ENCODE measurements at regions not wholly inside any gene's neighbourhood (a gene's known extent, or its start where the extent isn't known, plus 50 kb on each side); places are given as distances from the start of the nearest gene placed in this dataset.

GRCh38 chr16:50964491-50964890 lies 186.6 kb downstream of the SALL1 start:
- Mint-ChIP-seq H3K9me3 (peaks cover 0 to 2% (median 0%) of the 10 kb centered on the region in 7 donors), H3K36me3 (no peaks in the 10 kb centered on the region), H3K27me3 (peaks cover 33% of the 10 kb centered on the region), H3K27ac (no peak overlapping the region), H3K4me3 (no peak overlapping the region), H3K4me1 (no peaks in the 10 kb centered on the region)
- H3K4me3 ChIP-seq (ENCODE audit: low read depth, low read length), result no peak overlapping the region
- no peaks in the 10 kb centered on the region for H3K36me3 ChIP-seq (ENCODE audit: control insufficient read depth, insufficient read depth, low read length)
- H3K27me3 ChIP-seq (ENCODE audit: control insufficient read depth, insufficient read depth, low read length), result peaks cover 4% of the 10 kb centered on the region
- no peak overlapping the region for H3K27ac ChIP-seq (ENCODE audit: insufficient read depth, low read length, poor library complexity, severe bottlenecking)
- no peak for DNase-seq
- no peaks in the 10 kb centered on the region for H3K9me3 ChIP-seq (ENCODE audit: control insufficient read depth in 2 of 2, low read length in 2 of 2)
- ATAC-seq (ENCODE audit: low read depth in 2 of 2), result no peak
- no peaks in the 10 kb centered on the region for H3K4me1 ChIP-seq (ENCODE audit: control insufficient read depth, insufficient read depth, low read length, poor library complexity, severe bottlenecking)

GRCh38 chr16:50961952-50962351 lies 189.1 kb downstream of the SALL1 start:
- Histone ChIP-seq H3K4me3 (ENCODE audit: low read depth, low read length) (no peak overlapping the region), H3K27ac (ENCODE audit: insufficient read depth, low read length, poor library complexity, severe bottlenecking) (no peak overlapping the region), H3K9me3 (ENCODE audit: control insufficient read depth in 2 of 2, low read length in 2 of 2) (no peaks in the 10 kb centered on the region), H3K4me1 (ENCODE audit: control insufficient read depth, insufficient read depth, low read length, poor library complexity, severe bottlenecking) (no peaks in the 10 kb centered on the region), H3K36me3 (ENCODE audit: control insufficient read depth, insufficient read depth, low read length) (no peaks in the 10 kb centered on the region), H3K27me3 (ENCODE audit: control insufficient read depth, insufficient read depth, low read length) (peaks cover 4% of the 10 kb centered on the region)
- Mint-ChIP-seq H3K4me1 (no peaks in the 10 kb centered on the region), H3K36me3 (no peaks in the 10 kb centered on the region), H3K27ac (no peak overlapping the region), H3K4me3 (no peak overlapping the region), H3K9me3 (peaks cover 0 to 2% (median 0%) of the 10 kb centered on the region in 7 donors), H3K27me3 (peaks cover 33% of the 10 kb centered on the region)
- DNase-seq (no peak), ATAC-seq (ENCODE audit: low read depth in 2 of 2) (no peak)

- Mint-ChIP-seq H3K27ac (no peak overlapping the region), H3K4me1 (no peaks in the 10 kb centered on the region), H3K4me3 (no peak overlapping the region), H3K9me3 (peaks cover 0 to 2% (median 0%) of the 10 kb centered on the region in 7 donors), H3K27me3 (peaks cover 28% of the 10 kb centered on the region), H3K36me3 (no peaks in the 10 kb centered on the region)
- Histone ChIP-seq H3K4me3 (ENCODE audit: low read depth, low read length) (no peak overlapping the region), H3K36me3 (ENCODE audit: control insufficient read depth, insufficient read depth, low read length) (no peaks in the 10 kb centered on the region), H3K27me3 (ENCODE audit: control insufficient read depth, insufficient read depth, low read length) (peaks cover 4% of the 10 kb centered on the region), H3K4me1 (ENCODE audit: control insufficient read depth, insufficient read depth, low read length, poor library complexity, severe bottlenecking) (no peaks in the 10 kb centered on the region), H3K27ac (ENCODE audit: insufficient read depth, low read length, poor library complexity, severe bottlenecking) (no peak overlapping the region), H3K9me3 (ENCODE audit: control insufficient read depth in 2 of 2, low read length in 2 of 2) (no peaks in the 10 kb centered on the region)
- DNase-seq, result no peak
- no peak for ATAC-seq (ENCODE audit: low read depth in 2 of 2)
Observed at GRCh38 chr16:50960517-50961202, 190.4 kb downstream of the SALL1 start.

- no peaks in the 10 kb centered on the region for H3K36me3 Mint-ChIP-seq
- H3K4me1 Mint-ChIP-seq, result no peaks in the 10 kb centered on the region
- no peaks in the 10 kb centered on the region for H3K9me3 ChIP-seq (ENCODE audit: control insufficient read depth in 2 of 2, low read length in 2 of 2)
- ATAC-seq (ENCODE audit: low read depth in 2 of 2) (no peak), DNase-seq (no peak)
- peaks cover 0 to 3% (median 0%) of the 10 kb centered on the region in 7 donors for H3K9me3 Mint-ChIP-seq
- H3K27me3 ChIP-seq (ENCODE audit: control insufficient read depth, insufficient read depth, low read length), result no peaks in the 10 kb centered on the region
- H3K4me1 ChIP-seq (ENCODE audit: control insufficient read depth, insufficient read depth, low read length, poor library complexity, severe bottlenecking), result no peaks in the 10 kb centered on the region
- H3K4me3 Mint-ChIP-seq, result no peak overlapping the region
- H3K27me3 Mint-ChIP-seq, result peaks cover 6% of the 10 kb centered on the region
- no peak overlapping the region for H3K27ac Mint-ChIP-seq
- no peak overlapping the region for H3K4me3 ChIP-seq (ENCODE audit: low read depth, low read length)
- no peak overlapping the region for H3K27ac ChIP-seq (ENCODE audit: insufficient read depth, low read length, poor library complexity, severe bottlenecking)
- no peaks in the 10 kb centered on the region for H3K36me3 ChIP-seq (ENCODE audit: control insufficient read depth, insufficient read depth, low read length)
Observed at GRCh38 chr16:50957056-50957455, 194.0 kb downstream of the SALL1 start.

GRCh38 chr16:50956637-50957036 lies 194.4 kb downstream of the SALL1 start:
- DNase-seq, result no peak
- Histone ChIP-seq H3K4me3 (ENCODE audit: low read depth, low read length) (no peak overlapping the region), H3K36me3 (ENCODE audit: control insufficient read depth, insufficient read depth, low read length) (no peaks in the 10 kb centered on the region), H3K4me1 (ENCODE audit: control insufficient read depth, insufficient read depth, low read length, poor library complexity, severe bottlenecking) (no peaks in the 10 kb centered on the region), H3K27ac (ENCODE audit: insufficient read depth, low read length, poor library complexity, severe bottlenecking) (no peak overlapping the region), H3K27me3 (ENCODE audit: control insufficient read depth, insufficient read depth, low read length) (no peaks in the 10 kb centered on the region), H3K9me3 (ENCODE audit: control insufficient read depth in 2 of 2, low read length in 2 of 2) (no peaks in the 10 kb centered on the region)
- ATAC-seq (ENCODE audit: low read depth in 2 of 2), result no peak
- H3K4me1 Mint-ChIP-seq, result no peaks in the 10 kb centered on the region
- H3K4me3 Mint-ChIP-seq, result no peak overlapping the region
- peaks cover 0 to 3% (median 0%) of the 10 kb centered on the region in 7 donors for H3K9me3 Mint-ChIP-seq
- H3K36me3 Mint-ChIP-seq, result no peaks in the 10 kb centered on the region
- no peak overlapping the region for H3K27ac Mint-ChIP-seq
- H3K27me3 Mint-ChIP-seq, result peaks cover 6% of the 10 kb centered on the region

- ATAC-seq (ENCODE audit: low read depth in 2 of 2), result no peak
- H3K36me3 Mint-ChIP-seq, result no peaks in the 10 kb centered on the region
Observed at GRCh38 chr16:50955311-50955710, 195.8 kb downstream of the SALL1 start.

GRCh38 chr16:50954469-50954868 lies 196.6 kb downstream of the SALL1 start:
- Histone ChIP-seq H3K27ac (ENCODE audit: insufficient read depth, low read length, poor library complexity, severe bottlenecking) (no peak overlapping the region), H3K27me3 (ENCODE audit: control insufficient read depth, insufficient read depth, low read length) (no peaks in the 10 kb centered on the region), H3K9me3 (ENCODE audit: control insufficient read depth in 2 of 2, low read length in 2 of 2) (no peaks in the 10 kb centered on the region), H3K4me3 (ENCODE audit: low read depth, low read length) (no peak overlapping the region), H3K4me1 (ENCODE audit: control insufficient read depth, insufficient read depth, low read length, poor library complexity, severe bottlenecking) (no peaks in the 10 kb centered on the region), H3K36me3 (ENCODE audit: control insufficient read depth, insufficient read depth, low read length) (no peaks in the 10 kb centered on the region)
- Mint-ChIP-seq H3K4me3 (no peak overlapping the region), H3K4me1 (no peaks in the 10 kb centered on the region), H3K27me3 (peaks cover 5% of the 10 kb centered on the region), H3K9me3 (peaks cover 0 to 3% (median 0%) of the 10 kb centered on the region in 7 donors), H3K27ac (no peak overlapping the region), H3K36me3 (no peaks in the 10 kb centered on the region)
- ATAC-seq (ENCODE audit: low read depth in 2 of 2), result no peak
- no peak for DNase-seq

More at GRCh38 chr16:50955311-50955710, 195.8 kb downstream of the SALL1 start:
- H3K4me3 ChIP-seq (ENCODE audit: low read depth, low read length), result no peak overlapping the region
- no peaks in the 10 kb centered on the region for H3K4me1 ChIP-seq (ENCODE audit: control insufficient read depth, insufficient read depth, low read length, poor library complexity, severe bottlenecking)
- Mint-ChIP-seq H3K27me3 (peaks cover 5% of the 10 kb centered on the region), H3K27ac (no peak overlapping the region), H3K4me1 (no peaks in the 10 kb centered on the region), H3K9me3 (peaks cover 0 to 3% (median 0%) of the 10 kb centered on the region in 7 donors), H3K4me3 (no peak overlapping the region)
- H3K27ac ChIP-seq (ENCODE audit: insufficient read depth, low read length, poor library complexity, severe bottlenecking), result no peak overlapping the region
- H3K27me3 ChIP-seq (ENCODE audit: control insufficient read depth, insufficient read depth, low read length), result no peaks in the 10 kb centered on the region
- H3K9me3 ChIP-seq (ENCODE audit: control insufficient read depth in 2 of 2, low read length in 2 of 2), result no peaks in the 10 kb centered on the region
- no peak for DNase-seq
- no peaks in the 10 kb centered on the region for H3K36me3 ChIP-seq (ENCODE audit: control insufficient read depth, insufficient read depth, low read length)

GRCh38 chr16:50953290-50953689 lies 197.8 kb downstream of the SALL1 start:
- Histone ChIP-seq H3K4me3 (ENCODE audit: low read depth, low read length) (no peak overlapping the region), H3K4me1 (ENCODE audit: control insufficient read depth, insufficient read depth, low read length, poor library complexity, severe bottlenecking) (no peaks in the 10 kb centered on the region), H3K27ac (ENCODE audit: insufficient read depth, low read length, poor library complexity, severe bottlenecking) (no peak overlapping the region), H3K27me3 (ENCODE audit: control insufficient read depth, insufficient read depth, low read length) (no peaks in the 10 kb centered on the region), H3K36me3 (ENCODE audit: control insufficient read depth, insufficient read depth, low read length) (no peaks in the 10 kb centered on the region), H3K9me3 (ENCODE audit: control insufficient read depth in 2 of 2, low read length in 2 of 2) (no peaks in the 10 kb centered on the region)
- ATAC-seq (ENCODE audit: low read depth in 2 of 2) (no peak), DNase-seq (no peak)
- Mint-ChIP-seq H3K27me3 (peaks cover 5% of the 10 kb centered on the region), H3K36me3 (no peaks in the 10 kb centered on the region), H3K9me3 (peaks cover 0 to 3% (median 0%) of the 10 kb centered on the region in 7 donors), H3K4me1 (no peaks in the 10 kb centered on the region), H3K27ac (no peak overlapping the region), H3K4me3 (no peak overlapping the region)

Measured in CD4-positive, CD25-positive, alpha-beta regulatory T cell (primary cell).